WTC11 (cell line): ENCODE measurements at regions not wholly inside any gene's neighbourhood (a gene's known extent, or its start where the extent isn't known, plus 50 kb on each side); places are given as distances from the start of the nearest gene placed in this dataset.

Experiments used
- SMAD3 ChIP-seq: sonication (generic); formaldehyde crosslinking; IDR thresholded peaks from 2 replicates; pipeline ENCODE4 v1.8.0; 2022; ENCODE audit warnings: missing genetic modification reagents, mild to moderate bottlenecking, borderline replicate concordance
- TF ChIP-seq, protein P1 (sequence below): sonication (generic); formaldehyde crosslinking; IDR thresholded peaks from 2 replicates; pipeline ENCODE4 v1.8.1; 2022; ENCODE audit warnings: missing genetic modification reagents, borderline replicate concordance

DNA sequence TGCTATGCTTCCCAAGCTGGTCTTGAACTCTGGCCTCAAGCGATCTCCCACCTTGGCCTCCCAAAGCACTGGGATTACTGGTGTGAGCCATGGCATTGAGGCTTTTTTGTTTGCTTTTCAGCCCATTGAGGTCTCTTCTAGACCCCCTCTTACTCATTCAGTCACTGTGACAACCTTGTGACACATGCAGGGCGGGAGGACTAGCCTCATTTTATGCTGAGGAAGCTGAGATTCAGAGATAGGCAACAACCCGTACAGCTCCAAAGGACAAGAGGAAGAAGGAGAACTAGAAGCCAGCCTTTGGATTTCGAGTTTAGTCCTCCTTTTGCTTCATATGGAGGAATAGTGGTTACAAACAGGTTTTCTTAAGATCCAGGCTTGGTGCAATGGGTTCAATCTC is 83.9 kb upstream of the WDR26 start:
- no peak for TF ChIP-seq SMAD3 (CRISPR knock-in tag)
- TF ChIP-seq, protein P1, sequence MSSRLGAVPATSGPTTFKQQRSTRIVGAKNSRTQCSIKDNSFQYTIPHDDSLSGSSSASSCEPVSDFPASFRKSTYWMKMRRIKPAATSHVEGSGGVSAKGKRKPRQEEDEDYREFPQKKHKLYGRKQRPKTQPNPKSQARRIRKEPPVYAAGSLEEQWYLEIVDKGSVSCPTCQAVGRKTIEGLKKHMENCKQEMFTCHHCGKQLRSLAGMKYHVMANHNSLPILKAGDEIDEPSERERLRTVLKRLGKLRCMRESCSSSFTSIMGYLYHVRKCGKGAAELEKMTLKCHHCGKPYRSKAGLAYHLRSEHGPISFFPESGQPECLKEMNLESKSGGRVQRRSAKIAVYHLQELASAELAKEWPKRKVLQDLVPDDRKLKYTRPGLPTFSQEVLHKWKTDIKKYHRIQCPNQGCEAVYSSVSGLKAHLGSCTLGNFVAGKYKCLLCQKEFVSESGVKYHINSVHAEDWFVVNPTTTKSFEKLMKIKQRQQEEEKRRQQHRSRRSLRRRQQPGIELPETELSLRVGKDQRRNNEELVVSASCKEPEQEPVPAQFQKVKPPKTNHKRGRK: no peak
